B cell (primary cell): ENCODE measurements at regions not wholly inside any gene's neighbourhood (a gene's known extent, or its start where the extent isn't known, plus 50 kb on each side); places are given as distances from the start of the nearest gene placed in this dataset.

Experiments
- EZH2 ChIP-seq: IDR thresholded peaks from 2 replicates; pipeline ENCODE4 v1.6.1; 2012; ENCODE audit warnings: borderline replicate concordance, low read depth, mild to moderate bottlenecking, moderate library complexity, low read length; ENCODE audit not compliant: insufficient read depth, poor library complexity, severe bottlenecking
- TF ChIP-seq, protein P1 (sequence below): fragments of 200-600 bp; IDR thresholded peaks from one replicate; pipeline ENCODE4 v1.8.0; 2022; ENCODE audit warnings: antibody characterized with exemption, mild to moderate bottlenecking

DNA sequence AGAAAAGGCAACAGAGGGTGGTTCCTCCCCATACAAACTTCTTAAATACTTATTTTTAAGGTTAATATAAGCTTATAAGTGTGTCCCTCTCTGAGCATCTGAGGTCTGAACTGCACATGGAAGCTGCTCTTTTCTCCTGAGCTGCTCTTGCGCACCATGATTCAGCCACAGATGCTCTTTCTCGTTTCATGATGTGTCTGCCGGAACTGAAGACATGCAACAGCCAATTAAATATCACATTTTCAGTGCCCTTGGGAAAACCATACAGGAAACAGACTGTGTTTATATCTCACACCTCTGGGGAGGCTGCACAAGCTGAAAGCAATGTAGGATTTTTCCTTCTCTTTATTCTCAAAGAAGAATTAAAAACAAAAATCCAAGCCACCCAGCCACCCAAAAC lies 96.8 kb upstream of the NREP start:
- TF ChIP-seq, protein P1, sequence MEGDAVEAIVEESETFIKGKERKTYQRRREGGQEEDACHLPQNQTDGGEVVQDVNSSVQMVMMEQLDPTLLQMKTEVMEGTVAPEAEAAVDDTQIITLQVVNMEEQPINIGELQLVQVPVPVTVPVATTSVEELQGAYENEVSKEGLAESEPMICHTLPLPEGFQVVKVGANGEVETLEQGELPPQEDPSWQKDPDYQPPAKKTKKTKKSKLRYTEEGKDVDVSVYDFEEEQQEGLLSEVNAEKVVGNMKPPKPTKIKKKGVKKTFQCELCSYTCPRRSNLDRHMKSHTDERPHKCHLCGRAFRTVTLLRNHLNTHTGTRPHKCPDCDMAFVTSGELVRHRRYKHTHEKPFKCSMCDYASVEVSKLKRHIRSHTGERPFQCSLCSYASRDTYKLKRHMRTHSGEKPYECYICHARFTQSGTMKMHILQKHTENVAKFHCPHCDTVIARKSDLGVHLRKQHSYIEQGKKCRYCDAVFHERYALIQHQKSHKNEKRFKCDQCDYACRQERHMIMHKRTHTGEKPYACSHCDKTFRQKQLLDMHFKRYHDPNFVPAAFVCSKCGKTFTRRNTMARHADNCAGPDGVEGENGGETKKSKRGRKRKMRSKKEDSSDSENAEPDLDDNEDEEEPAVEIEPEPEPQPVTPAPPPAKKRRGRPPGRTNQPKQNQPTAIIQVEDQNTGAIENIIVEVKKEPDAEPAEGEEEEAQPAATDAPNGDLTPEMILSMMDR: no peak
- TF ChIP-seq EZH2: no peak
